Skeletal muscle satellite cell (primary cell): ENCODE measurements at regions not wholly inside any gene's neighbourhood (a gene's known extent, or its start where the extent isn't known, plus 50 kb on each side); places are given as distances from the start of the nearest gene placed in this dataset.
A peak's percentile ranks its signal among the peaks of the same experiment; 100 is the strongest.

Experiments used
- H3K27me3 ChIP-seq: 2 replicates; pipeline ENCODE4 v1.7.0; 2013; ENCODE audit warnings: low read length; ENCODE audit not compliant: control insufficient read depth, insufficient read depth
- H3K36me3 ChIP-seq: 2 replicates; pipeline ENCODE4 v1.7.0; 2013; ENCODE audit warnings: mild to moderate bottlenecking, control low read depth, low read length; ENCODE audit not compliant: insufficient read depth
- H3K4me1 ChIP-seq: 2 replicates; pipeline ENCODE4 v1.7.0; 2013; ENCODE audit warnings: low read length; ENCODE audit not compliant: control insufficient read depth, insufficient read depth
- H3K4me2 ChIP-seq: 2 replicates; pipeline ENCODE4 v1.7.0; 2013; ENCODE audit warnings: mild to moderate bottlenecking, low read length
- H3K4me3 ChIP-seq: 2 replicates; pipeline ENCODE4 v1.7.0; 2013; ENCODE audit warnings: low read length
- H3K9ac ChIP-seq: 2 replicates; pipeline ENCODE4 v1.7.0; 2013; ENCODE audit warnings: mild to moderate bottlenecking, low read depth, low read length, moderate library complexity
- H3K9me3 ChIP-seq: replicated peaks from 2 replicates; pipeline ENCODE4 v1.7.0; 2013; ENCODE audit warnings: mild to moderate bottlenecking, control low read depth, low read length

DNA sequence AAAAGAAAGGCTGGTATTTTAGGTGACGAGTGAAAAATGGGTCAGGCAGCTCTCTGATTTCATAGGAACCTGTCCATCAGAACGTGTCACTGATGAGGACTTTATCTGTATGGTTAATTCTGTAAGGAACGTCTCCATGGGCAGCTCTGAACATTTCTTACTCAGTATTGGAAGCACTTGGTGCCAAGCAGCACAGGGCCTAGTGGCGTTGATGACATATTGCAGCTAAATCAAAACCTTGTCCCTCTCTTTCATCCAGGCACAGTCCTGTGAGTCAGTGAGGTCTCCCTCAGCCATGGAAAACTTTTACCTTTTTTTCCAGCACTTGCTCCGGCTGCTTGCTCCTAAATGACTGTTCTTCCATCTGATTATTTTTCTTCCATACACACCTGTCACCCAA is 301.9 kb downstream of the DHX15 start:
- Histone ChIP-seq H3K9ac (no peak overlapping the region), H3K27me3 (peaks cover 43% of the 10 kb centered on the region), H3K4me2 (no peak overlapping the region), H3K4me3 (no peak overlapping the region), H3K36me3 (no peaks in the 10 kb centered on the region), H3K9me3 (no peaks in the 10 kb centered on the region), H3K4me1 (peaks cover 8% of the 10 kb centered on the region)

DNA sequence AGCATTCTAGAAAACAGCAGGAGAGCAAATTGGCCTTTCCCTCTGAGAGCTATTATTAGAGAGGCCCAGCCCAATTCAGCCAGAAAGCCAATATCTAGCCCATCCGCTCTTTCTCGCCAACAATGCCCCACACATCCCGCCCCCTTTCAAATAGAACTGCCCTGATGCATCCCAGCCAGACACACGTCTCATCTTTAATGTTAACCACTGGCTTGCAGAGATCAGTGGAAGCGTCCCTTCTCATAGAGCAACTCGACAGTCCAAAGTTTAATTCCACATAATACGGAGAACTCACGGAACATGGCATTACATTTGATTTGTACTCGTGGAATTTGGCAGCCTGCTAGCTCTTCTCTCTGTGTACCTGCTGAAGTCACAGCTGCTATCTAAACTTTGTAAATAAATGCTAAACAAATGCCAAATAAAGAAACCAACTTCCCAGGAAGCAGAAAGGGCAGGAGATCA is 304.4 kb downstream of the DHX15 start:
- Histone ChIP-seq H3K27me3 (peaks cover 24% of the 10 kb centered on the region), H3K36me3 (no peaks in the 10 kb centered on the region), H3K9me3 (no peaks in the 10 kb centered on the region), H3K9ac (no peak overlapping the region), H3K4me3 (no peak overlapping the region), H3K4me2 (peak overlapping the region; percentile 32), H3K4me1 (peaks cover 11% of the 10 kb centered on the region)

- Histone ChIP-seq H3K9ac (no peak overlapping the region), H3K9me3 (no peaks in the 10 kb centered on the region), H3K4me1 (peaks cover 15% of the 10 kb centered on the region), H3K4me2 (no peak overlapping the region), H3K4me3 (no peak overlapping the region), H3K27me3 (peaks cover 23% of the 10 kb centered on the region), H3K36me3 (no peaks in the 10 kb centered on the region)
Observed at GRCh38 chr4:24279469-24279868, 304.9 kb downstream of the DHX15 start.

DNA sequence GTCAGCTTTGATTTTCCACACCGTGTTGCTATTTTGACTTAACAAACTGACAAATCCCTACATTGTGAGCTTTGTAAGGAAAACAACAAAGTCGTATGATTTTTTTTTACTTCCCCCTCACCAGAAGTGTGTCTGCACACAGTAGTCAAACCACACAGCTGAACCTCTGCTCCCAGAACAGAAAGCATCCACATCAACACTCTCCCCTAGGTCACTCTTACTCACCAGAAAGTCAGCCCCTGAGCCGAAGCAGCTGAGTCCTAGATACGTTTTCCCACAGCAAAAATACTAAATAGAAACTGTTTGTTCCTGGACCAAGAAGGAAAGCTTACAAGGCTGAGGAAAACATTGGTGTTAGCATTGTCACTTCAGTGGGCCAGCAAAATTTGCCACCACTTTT is 305.7 kb downstream of the DHX15 start:
- Histone ChIP-seq H3K36me3 (no peaks in the 10 kb centered on the region), H3K27me3 (peaks cover 23% of the 10 kb centered on the region), H3K4me2 (no peak overlapping the region), H3K4me3 (no peak overlapping the region), H3K9ac (no peak overlapping the region), H3K9me3 (no peaks in the 10 kb centered on the region), H3K4me1 (peaks cover 20% of the 10 kb centered on the region)

DNA sequence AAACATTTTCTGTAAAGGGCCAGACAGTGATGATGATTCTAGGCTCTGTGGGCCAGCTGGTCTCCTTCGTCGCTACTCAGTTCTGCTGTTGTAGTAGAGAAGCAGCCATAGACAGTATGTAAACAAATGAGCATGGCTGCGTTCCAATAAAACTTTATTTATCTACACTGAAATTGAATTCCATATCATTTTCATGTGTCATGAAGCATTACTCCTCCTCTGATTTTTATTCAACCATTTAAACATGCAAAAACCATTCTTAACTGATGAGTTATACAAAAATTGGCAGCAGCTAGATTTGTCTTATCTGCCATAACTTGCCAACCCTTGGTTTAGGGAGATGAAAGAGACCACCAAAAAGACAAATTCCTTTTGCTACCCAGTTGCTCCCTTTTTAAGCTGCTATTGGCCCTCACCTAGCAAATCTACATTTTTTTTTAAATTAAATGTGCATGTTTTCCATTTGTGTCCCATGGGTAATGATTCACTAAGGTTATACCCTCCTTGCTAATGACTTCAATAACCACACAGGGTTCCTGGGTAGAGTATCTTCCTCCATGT is 309.9 kb downstream of the DHX15 start:
- Histone ChIP-seq H3K4me3 (no peak overlapping the region), H3K9me3 (no peaks in the 10 kb centered on the region), H3K9ac (no peak overlapping the region), H3K27me3 (peaks cover 8% of the 10 kb centered on the region), H3K4me1 (peaks cover 18% of the 10 kb centered on the region), H3K4me2 (peak overlapping the region; percentile 24), H3K36me3 (no peaks in the 10 kb centered on the region)

- H3K27me3 ChIP-seq = no peaks in the 10 kb centered on the region
- H3K4me3 ChIP-seq = no peak overlapping the region
Observed at GRCh38 chr4:24273136-24273535, 311.2 kb downstream of the DHX15 start.

DNA sequence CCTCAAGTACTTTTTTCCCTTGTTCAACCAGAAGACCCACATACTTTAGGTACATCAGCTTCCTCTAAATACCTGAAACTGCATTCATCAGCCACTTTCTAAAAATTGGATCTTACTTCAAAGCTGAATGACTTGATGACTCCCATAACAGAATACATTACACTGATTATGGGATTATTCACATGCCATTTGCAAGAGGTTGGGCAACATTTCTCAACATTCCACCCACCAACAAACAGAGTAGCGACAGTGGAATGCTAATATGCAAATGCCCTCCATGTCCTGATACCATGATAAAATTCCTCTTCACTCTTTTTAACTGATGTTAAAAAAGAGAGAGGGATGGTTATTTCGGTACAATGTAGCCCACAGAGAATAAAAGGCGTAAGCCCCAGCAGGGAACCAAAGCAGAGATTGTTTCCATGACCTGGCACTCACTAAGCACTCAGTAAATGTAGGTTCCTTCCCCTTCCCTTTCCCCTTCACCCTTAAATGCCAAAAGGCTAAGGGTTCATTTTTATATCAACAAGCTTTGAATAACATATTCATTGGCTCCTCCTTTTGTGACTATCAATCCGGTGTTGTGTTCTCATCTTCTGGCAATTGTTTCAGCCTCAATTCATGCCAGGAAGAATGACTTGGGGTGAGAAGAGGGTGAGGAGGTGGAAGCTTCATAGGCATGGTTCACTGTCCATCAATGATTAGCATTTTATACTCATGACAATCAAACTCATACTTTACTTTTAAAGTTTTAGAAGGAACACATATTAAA is 317.2 kb downstream of the DHX15 start:
- Histone ChIP-seq H3K27me3 (peaks cover 5% of the 10 kb centered on the region), H3K4me3 (no peak overlapping the region), H3K36me3 (no peaks in the 10 kb centered on the region)

More at GRCh38 chr4:24273136-24273535, 311.2 kb downstream of the DHX15 start:
- Histone ChIP-seq H3K9ac (no peak overlapping the region), H3K4me2 (no peak overlapping the region), H3K9me3 (no peaks in the 10 kb centered on the region), H3K4me1 (peaks cover 12% of the 10 kb centered on the region), H3K36me3 (no peaks in the 10 kb centered on the region)

GRCh38 chr4:24265989-24266388 is 318.4 kb downstream of the DHX15 start:
- H3K9ac ChIP-seq = no peak overlapping the region
- peaks cover 5% of the 10 kb centered on the region for H3K27me3 ChIP-seq
- no peak overlapping the region for H3K4me3 ChIP-seq
- peaks cover 27% of the 10 kb centered on the region for H3K4me1 ChIP-seq
- no peaks in the 10 kb centered on the region for H3K9me3 ChIP-seq
- H3K4me2 ChIP-seq = no peak overlapping the region
- H3K36me3 ChIP-seq = no peaks in the 10 kb centered on the region

More for the DNA sequence above, 317.2 kb downstream of the DHX15 start:
- no peak overlapping the region for H3K4me2 ChIP-seq
- H3K9me3 ChIP-seq = no peaks in the 10 kb centered on the region
- no peak overlapping the region for H3K9ac ChIP-seq
- H3K4me1 ChIP-seq = peaks cover 17% of the 10 kb centered on the region

DNA sequence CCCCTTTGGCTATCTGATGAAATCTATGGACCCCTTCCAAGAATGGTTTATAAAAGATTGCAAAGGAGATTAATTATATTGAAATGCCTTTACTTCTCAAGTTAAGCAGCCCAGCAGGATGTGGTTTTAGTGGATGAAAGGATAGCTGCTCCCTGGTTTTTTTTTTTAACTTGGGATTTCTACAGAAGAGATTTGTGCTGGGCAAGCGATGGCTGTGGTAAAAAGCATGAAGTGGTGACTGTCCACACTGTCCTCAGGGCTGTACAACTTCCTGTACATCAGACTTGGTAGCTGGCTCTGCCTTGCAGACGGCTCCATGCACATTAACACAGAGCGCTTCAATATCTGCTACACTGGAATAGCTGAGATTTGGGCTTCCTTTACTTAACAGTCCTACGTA is 321.7 kb downstream of the DHX15 start:
- Histone ChIP-seq H3K4me2 (no peak overlapping the region), H3K36me3 (no peaks in the 10 kb centered on the region), H3K4me1 (peaks cover 30% of the 10 kb centered on the region), H3K4me3 (no peak overlapping the region), H3K9ac (no peak overlapping the region), H3K9me3 (no peaks in the 10 kb centered on the region), H3K27me3 (peaks cover 5% of the 10 kb centered on the region)

DNA sequence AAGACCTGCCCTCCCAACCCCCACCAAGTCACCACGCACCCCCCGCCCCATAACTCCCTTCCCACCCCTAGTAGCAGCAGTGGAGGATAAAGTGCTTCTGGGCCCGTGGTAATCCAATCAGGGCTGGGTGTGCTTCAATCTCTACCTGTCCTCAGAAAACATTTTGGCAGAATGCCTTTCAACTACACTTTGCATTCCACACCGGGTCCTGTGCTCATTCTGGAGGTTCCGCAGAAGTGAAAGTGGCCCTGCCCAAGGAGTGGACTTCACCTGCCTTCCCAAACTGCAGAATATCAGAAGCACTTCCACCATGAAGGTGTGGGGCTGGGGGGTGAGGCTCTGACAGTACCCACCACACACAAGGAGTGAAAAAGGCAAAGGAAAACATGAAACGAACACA is 322.3 kb downstream of the DHX15 start:
- Histone ChIP-seq H3K9me3 (no peaks in the 10 kb centered on the region), H3K4me2 (no peak overlapping the region), H3K27me3 (peaks cover 5% of the 10 kb centered on the region), H3K4me3 (no peak overlapping the region), H3K9ac (no peak overlapping the region), H3K36me3 (no peaks in the 10 kb centered on the region), H3K4me1 (peaks cover 25% of the 10 kb centered on the region)

DNA sequence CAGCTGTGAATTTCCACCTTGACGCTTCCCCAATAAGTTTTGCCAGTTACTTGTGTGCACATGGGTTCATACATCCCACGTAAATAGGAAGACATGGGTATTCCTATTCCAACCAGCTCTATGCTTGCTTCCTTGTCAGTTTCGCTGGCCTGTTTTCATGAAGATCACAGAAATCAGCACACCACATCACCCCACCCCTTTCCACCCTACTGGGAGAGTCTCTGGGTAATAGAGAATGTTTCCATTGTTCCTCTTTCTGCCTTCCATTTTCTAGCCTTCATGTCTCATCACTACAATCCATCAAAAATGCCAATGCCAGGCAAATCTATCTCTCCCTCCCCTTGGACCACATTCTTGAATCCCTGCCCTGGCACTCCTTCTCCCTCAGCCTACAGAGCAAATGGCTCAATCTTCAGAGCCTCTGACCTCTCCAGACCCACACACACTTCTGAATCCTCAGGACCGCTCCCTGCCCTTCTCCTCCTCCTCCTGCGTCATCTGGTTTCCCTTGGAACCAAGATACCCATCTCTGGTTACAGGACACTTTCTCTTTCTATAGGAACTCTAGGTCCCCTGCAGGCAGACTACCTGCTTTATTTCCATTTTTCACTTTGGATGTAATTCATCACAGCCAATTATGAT is 323.3 kb downstream of the DHX15 start:
- H3K9ac ChIP-seq = no peak overlapping the region
- H3K9me3 ChIP-seq = no peaks in the 10 kb centered on the region

More for the DNA sequence above, 323.3 kb downstream of the DHX15 start:
- peaks cover 19% of the 10 kb centered on the region for H3K4me1 ChIP-seq
- no peak overlapping the region for H3K4me3 ChIP-seq
- no peaks in the 10 kb centered on the region for H3K36me3 ChIP-seq
- H3K27me3 ChIP-seq = peaks cover under 1% of the 10 kb centered on the region
- H3K4me2 ChIP-seq = peak overlapping the region; percentile 2
